Trophoblast cell (in vitro differentiated cells and primary cell): ENCODE measurements at regions not wholly inside any gene's neighbourhood (a gene's known extent, or its start where the extent isn't known, plus 50 kb on each side); places are given as distances from the start of the nearest gene placed in this dataset.

Source experiments
- DNase-seq, 2 donors: peaks; one replicate each; pipeline ENCODE4 v3.0.0-alpha.2; 2016
- H2AFZ ChIP-seq: 2 replicates; pipeline ENCODE4 v1.6.1; 2013; ENCODE audit warnings: low read length, moderate library complexity, mild to moderate bottlenecking; ENCODE audit not compliant: insufficient read depth, poor library complexity
- H2AK5ac ChIP-seq: 2 replicates; pipeline ENCODE4 v1.6.1; 2013; ENCODE audit warnings: mild to moderate bottlenecking, low read length
- H2BK120ac ChIP-seq: 2 replicates; pipeline ENCODE4 v1.6.1; 2013; ENCODE audit warnings: low read length, mild to moderate bottlenecking, moderate library complexity; ENCODE audit not compliant: insufficient read depth, poor library complexity
- H2BK12ac ChIP-seq: 2 replicates; pipeline ENCODE4 v1.6.1; 2013; ENCODE audit warnings: mild to moderate bottlenecking, low read length, moderate library complexity
- H2BK5ac ChIP-seq: 2 replicates; pipeline ENCODE4 v1.6.1; 2013; ENCODE audit warnings: low read length, low read depth, moderate library complexity, mild to moderate bottlenecking; ENCODE audit not compliant: poor library complexity
- H3K14ac ChIP-seq: 2 replicates; pipeline ENCODE4 v1.6.1; 2013; ENCODE audit warnings: mild to moderate bottlenecking, low read length
- H3K18ac ChIP-seq: 2 replicates; pipeline ENCODE4 v1.6.1; 2013; ENCODE audit warnings: mild to moderate bottlenecking, low read length
- H3K23ac ChIP-seq: 2 replicates; pipeline ENCODE4 v1.6.1; 2013; ENCODE audit warnings: low read length
- H3K27ac ChIP-seq: 2 replicates; pipeline ENCODE4 v1.5.1; 2013; ENCODE audit warnings: low read depth, mild to moderate bottlenecking, inconsistent platforms, low read length, moderate library complexity
- H3K27me3 ChIP-seq: 2 replicates; pipeline ENCODE4 v1.6.1; 2013; ENCODE audit warnings: inconsistent platforms, mild to moderate bottlenecking, low read length, moderate library complexity; ENCODE audit not compliant: insufficient read depth
- H3K36me3 ChIP-seq, 2 experiments: 1 replicate in 1 of 2; 2 replicates in 1 of 2; pipeline ENCODE4 v1.6.1; 2013; ENCODE audit warnings: low read length in 2 of 2, mild to moderate bottlenecking in 2 of 2, moderate library complexity in 1 of 2; ENCODE audit not compliant: insufficient read depth in 2 of 2, control insufficient read depth in 1 of 2
- H3K4ac ChIP-seq: 2 replicates; pipeline ENCODE4 v1.6.1; 2013; ENCODE audit warnings: low read depth, mild to moderate bottlenecking, low read length, moderate library complexity
- H3K4me1 ChIP-seq, 2 experiments: 1 replicate in 1 of 2; 2 replicates in 1 of 2; pipeline ENCODE4 v1.6.1; 2013; ENCODE audit warnings: low read length in 2 of 2, mild to moderate bottlenecking in 2 of 2, moderate library complexity in 1 of 2; ENCODE audit not compliant: insufficient read depth in 2 of 2, control insufficient read depth in 1 of 2
- H3K4me2 ChIP-seq: 2 replicates; pipeline ENCODE4 v1.6.1; 2013; ENCODE audit warnings: inconsistent platforms, mild to moderate bottlenecking, low read length, moderate library complexity
- H3K4me3 ChIP-seq: 2 replicates; pipeline ENCODE4 v1.5.1; 2013; ENCODE audit warnings: mild to moderate bottlenecking, low read depth, low read length, inconsistent platforms
- H3K79me1 ChIP-seq: one replicate; pipeline ENCODE4 v1.6.1; 2013; ENCODE audit warnings: low read length
- H3K79me2 ChIP-seq: 2 replicates; pipeline ENCODE4 v1.6.1; 2013; ENCODE audit warnings: low read length, mild to moderate bottlenecking; ENCODE audit not compliant: control insufficient read depth, insufficient read depth, poor library complexity
- H3K9ac ChIP-seq: 2 replicates; pipeline ENCODE4 v1.6.1; 2013; ENCODE audit warnings: mild to moderate bottlenecking, low read length
- H3K9me3 ChIP-seq: 2 replicates; pipeline ENCODE4 v1.6.1; 2013; ENCODE audit warnings: low read depth, mild to moderate bottlenecking, control low read depth, inconsistent platforms, low read length; ENCODE audit not compliant: insufficient read depth
- H4K12ac ChIP-seq: 2 replicates; pipeline ENCODE4 v1.6.1; 2013; ENCODE audit warnings: low read depth, mild to moderate bottlenecking, low read length, moderate library complexity
- H4K8ac ChIP-seq: 2 replicates; pipeline ENCODE4 v1.6.1; 2013; ENCODE audit warnings: low read depth, mild to moderate bottlenecking, low read length, moderate library complexity
- H4K91ac ChIP-seq: one replicate; pipeline ENCODE4 v1.6.1; 2013; ENCODE audit warnings: low read depth, mild to moderate bottlenecking, low read length, moderate library complexity
- WGBS: extraction: QIAGEN DNeasy Blood & Tissue Kit; methylation state at CpG from one replicate; pipeline ENCODE4 v1.1.7; 2013; ENCODE audit warnings: missing lambda C conversion rate; ENCODE audit not compliant: insufficient read length, insufficient coverage; ENCODE audit errors: extremely low coverage; 5-methylcytosine and 5-hydroxymethylcytosine counted together

DNA sequence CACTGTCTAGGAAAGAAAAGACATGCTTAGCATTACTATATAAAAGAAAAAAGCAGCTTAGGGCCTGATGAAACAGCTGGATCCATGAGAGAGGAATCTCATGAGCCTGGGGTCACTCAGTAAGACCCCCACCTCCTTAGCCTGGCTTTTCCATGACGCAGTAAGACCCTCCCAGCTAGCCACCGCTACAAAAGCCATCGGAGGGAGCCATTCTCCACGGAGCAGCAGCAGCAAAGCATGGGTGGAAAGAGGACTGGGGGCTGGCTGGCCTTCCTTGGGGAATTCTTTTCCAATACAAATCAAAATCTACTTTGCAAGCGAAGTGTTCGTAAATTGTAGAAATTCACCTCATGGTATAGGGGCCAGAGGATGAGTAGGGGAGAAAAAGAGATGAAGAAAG lies 91.8 kb downstream of the SOD2 start:
- Histone ChIP-seq H2BK12ac (no peak overlapping the region), H3K9ac (no peak overlapping the region), H3K4me1 (no peaks in the 10 kb centered on the region), H3K4ac (no peak overlapping the region), H2AK5ac (no peak overlapping the region), H2AFZ (no peak overlapping the region), H3K4me3 (no peak overlapping the region), H4K91ac (no peak overlapping the region), H2BK120ac (no peak overlapping the region), H3K36me3 (no peaks in the 10 kb centered on the region), H2BK5ac (no peak overlapping the region), H4K8ac (no peak overlapping the region), H3K79me1 (no peaks in the 10 kb centered on the region), H3K14ac (no peak overlapping the region), H3K79me2 (no peaks in the 10 kb centered on the region), H3K27me3 (no peaks in the 10 kb centered on the region), H3K23ac (no peak overlapping the region), H3K4me2 (no peak overlapping the region), H3K27ac (no peak overlapping the region), H4K12ac (no peak overlapping the region), H3K9me3 (no peaks in the 10 kb centered on the region), H3K18ac (no peak overlapping the region)
- DNase-seq, result no peak
- WGBS, result no CpG with 5 or more reads among the region's 6 CpGs

DNA sequence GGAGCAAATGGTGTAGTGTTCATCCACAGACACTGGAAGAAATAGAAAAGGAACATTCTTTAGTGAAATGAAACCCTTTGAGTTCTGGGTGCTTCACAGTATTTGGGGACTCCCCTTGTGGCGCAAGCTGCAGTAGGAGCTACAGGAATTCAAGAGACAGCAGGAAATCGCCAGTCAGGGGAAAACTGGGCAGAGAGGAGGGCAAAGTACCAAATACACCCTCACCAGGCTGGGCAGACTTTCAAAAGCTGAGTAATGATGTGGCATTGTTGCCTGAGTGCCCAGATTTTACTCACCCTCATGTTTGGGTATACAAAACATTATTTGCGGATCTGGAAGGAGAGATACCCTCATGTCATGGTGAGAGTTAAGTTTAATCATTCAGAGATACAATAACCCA lies 97.9 kb downstream of the SOD2 start:
- no peak overlapping the region for H3K14ac ChIP-seq
- no peaks in the 10 kb centered on the region for H3K79me1 ChIP-seq
- WGBS, result no CpG with 5 or more reads among the region's 3 CpGs
- no peak overlapping the region for H2AFZ ChIP-seq
- H4K12ac ChIP-seq, result no peak overlapping the region
- no peak overlapping the region for H4K91ac ChIP-seq
- no peak overlapping the region for H4K8ac ChIP-seq
- no peaks in the 10 kb centered on the region for H3K79me2 ChIP-seq
- H2AK5ac ChIP-seq, result no peak overlapping the region
- no peak overlapping the region for H3K4me2 ChIP-seq
- no peaks in the 10 kb centered on the region for H3K27me3 ChIP-seq
- H3K4ac ChIP-seq, result no peak overlapping the region
- no peaks in the 10 kb centered on the region for H3K4me1 ChIP-seq
- no peak overlapping the region for H2BK120ac ChIP-seq
- no peaks in the 10 kb centered on the region for H3K9me3 ChIP-seq
- H3K4me3 ChIP-seq, result no peak overlapping the region
- no peak overlapping the region for H2BK5ac ChIP-seq
- no peak overlapping the region for H3K18ac ChIP-seq
- no peak for DNase-seq
- no peak overlapping the region for H3K27ac ChIP-seq
- H3K23ac ChIP-seq, result no peak overlapping the region
- H2BK12ac ChIP-seq, result no peak overlapping the region
- H3K36me3 ChIP-seq, result no peaks in the 10 kb centered on the region
- H3K9ac ChIP-seq, result no peak overlapping the region

DNA sequence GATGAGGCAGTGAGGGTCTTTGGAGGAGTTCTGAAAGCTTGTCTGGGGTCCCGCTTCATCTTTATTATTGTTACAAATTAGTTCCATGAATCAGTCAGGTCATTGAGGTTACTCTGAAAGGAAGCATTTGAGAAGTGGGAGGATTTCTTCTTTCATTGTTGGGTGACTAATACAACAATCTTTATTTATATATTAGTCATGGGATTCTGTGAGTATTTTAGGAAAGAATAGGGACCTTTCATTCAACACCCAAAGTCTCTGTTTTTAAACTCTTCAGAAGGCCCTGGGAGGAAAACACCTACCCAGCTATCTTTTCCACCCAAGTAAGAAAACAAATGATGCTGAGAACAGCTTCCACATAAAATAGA lies 98.3 kb downstream of the SOD2 start:
- Histone ChIP-seq H3K9ac (no peak overlapping the region), H2AK5ac (no peak overlapping the region), H3K18ac (no peak overlapping the region), H4K91ac (no peak overlapping the region), H3K9me3 (no peaks in the 10 kb centered on the region), H3K27me3 (no peaks in the 10 kb centered on the region), H3K4ac (no peak overlapping the region), H3K4me1 (no peaks in the 10 kb centered on the region), H4K12ac (no peak overlapping the region), H3K14ac (no peak overlapping the region), H2AFZ (no peak overlapping the region), H2BK5ac (no peak overlapping the region), H3K4me2 (no peak overlapping the region), H3K27ac (no peak overlapping the region), H4K8ac (no peak overlapping the region), H3K23ac (no peak overlapping the region), H2BK120ac (no peak overlapping the region), H3K79me2 (no peaks in the 10 kb centered on the region), H3K36me3 (no peaks in the 10 kb centered on the region), H2BK12ac (no peak overlapping the region), H3K4me3 (no peak overlapping the region), H3K79me1 (no peaks in the 10 kb centered on the region)
- WGBS, result no CpG with 5 or more reads among the region's 1 CpG
- DNase-seq, result no peak

DNA sequence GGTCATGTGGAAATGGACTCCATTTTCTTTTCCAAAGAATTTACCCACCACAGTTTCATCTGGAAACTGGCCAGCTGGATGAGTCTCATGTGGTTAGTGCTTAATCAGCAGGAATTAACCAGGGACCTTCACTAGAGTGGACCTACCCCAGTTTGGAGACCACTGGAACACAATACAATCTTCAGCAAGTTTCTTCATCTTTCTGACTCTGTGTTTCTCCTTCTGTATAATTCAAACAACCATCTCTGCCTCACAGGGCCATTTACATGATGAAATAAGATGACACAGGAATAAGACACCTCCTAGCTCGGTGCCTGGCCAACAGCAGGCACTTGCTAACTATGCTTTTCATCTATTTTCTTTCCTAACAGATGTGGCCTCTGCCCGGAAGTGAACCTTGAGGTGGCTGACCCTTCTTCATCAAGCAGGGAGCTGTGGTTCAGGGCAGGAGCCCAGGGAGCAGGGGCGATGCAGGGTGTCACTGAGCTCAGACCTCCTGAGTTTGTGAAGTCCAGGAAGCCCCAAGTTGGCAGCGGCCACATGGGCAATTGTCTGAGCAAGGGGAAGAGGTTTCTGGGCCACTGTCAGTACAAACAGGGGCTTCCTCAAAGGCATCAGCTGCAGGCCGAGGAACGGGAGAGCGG lies 98.8 kb downstream of the SOD2 start:
- Histone ChIP-seq H3K9ac (no peak overlapping the region), H3K27me3 (no peaks in the 10 kb centered on the region), H3K18ac (no peak overlapping the region), H3K4me2 (no peak overlapping the region), H3K4me3 (no peak overlapping the region), H4K8ac (no peak overlapping the region), H3K9me3 (no peaks in the 10 kb centered on the region), H3K23ac (no peak overlapping the region), H2AK5ac (no peak overlapping the region), H3K27ac (no peak overlapping the region), H4K91ac (no peak overlapping the region), H4K12ac (no peak overlapping the region), H3K14ac (no peak overlapping the region), H3K36me3 (no peaks in the 10 kb centered on the region), H2BK5ac (no peak overlapping the region), H2BK12ac (no peak overlapping the region), H2AFZ (no peak overlapping the region), H3K4ac (no peak overlapping the region), H3K4me1 (no peaks in the 10 kb centered on the region), H2BK120ac (no peak overlapping the region), H3K79me1 (no peaks in the 10 kb centered on the region), H3K79me2 (no peaks in the 10 kb centered on the region)
- DNase-seq, result no peak
- WGBS, result no CpG with 5 or more reads among the region's 7 CpGs
